ENCODE measurements at regions not wholly inside any gene's neighbourhood (a gene's known extent, or its start where the extent isn't known, plus 50 kb on each side); places are given as distances from the start of the nearest gene placed in this dataset.

- TF ChIP-seq TRIM28 (IDR thresholded peaks at IDR 0.05): no peak
- no peak for TF ChIP-seq ARHGAP35 (IDR thresholded peaks at IDR 0.05; ENCODE audit: partially characterized antibody)
- no peak for TF ChIP-seq ZNF655 (CRISPR knock-in tag; IDR thresholded peaks at IDR 0.05)
- no peak for TF ChIP-seq GATA2 (CRISPR knock-in tag; IDR thresholded peaks at IDR 0.05)
- peak; percentile 77; the same call in 1 of the 2 replicates for TF ChIP-seq HDAC2 (IDR thresholded peaks at IDR 0.05)
- 0 out of 2 replicates have a peak, but pooled peaks have one; percentile 38 for TF ChIP-seq SMARCA4 (IDR thresholded peaks at IDR 0.05)
- TF ChIP-seq ZNF445 (CRISPR knock-in tag; IDR thresholded peaks at IDR 0.05; ENCODE audit: low read depth): no peak
- no peak for TF ChIP-seq ETV1 (tag; conservative IDR thresholded peaks at IDR 0.05; ENCODE audit: low read depth)
- no peak for TF ChIP-seq ZNF507 (tag; conservative IDR thresholded peaks at IDR 0.05)
- no peak for TF ChIP-seq E2F3 (CRISPR knock-in tag; IDR thresholded peaks at IDR 0.05)
- TF ChIP-seq GTF2F1 (IDR thresholded peaks at IDR 0.05; ENCODE audit: low read depth, low read length): no peak
- no peak for TF ChIP-seq MTF1 (CRISPR knock-in tag; IDR thresholded peaks at IDR 0.05; ENCODE audit: borderline replicate concordance)
- TF ChIP-seq TARDBP (IDR thresholded peaks at IDR 0.05): no peak
- no peak for TF ChIP-seq ZFP91 (CRISPR knock-in tag; IDR thresholded peaks at IDR 0.05)
- TF ChIP-seq MLLT1 (IDR thresholded peaks at IDR 0.05): no peak
- no peak for TF ChIP-seq ZFP1 (CRISPR knock-in tag; IDR thresholded peaks at IDR 0.05)
- no peak for TF ChIP-seq E4F1 (CRISPR knock-in tag; IDR thresholded peaks at IDR 0.05; ENCODE audit: borderline replicate concordance)
- no peak for TF ChIP-seq ZNF717 (CRISPR knock-in tag; IDR thresholded peaks at IDR 0.05)
- TF ChIP-seq RUNX1 (IDR thresholded peaks at IDR 0.05; ENCODE audit: low read depth): no peak
- no peak for TF ChIP-seq HOMEZ (CRISPR knock-in tag; IDR thresholded peaks at IDR 0.05)
These were observed 66.0 kb upstream of the FTH1 start (continued) for GRCh38 chr11:62033191-62034035.
